ENCODE measurements at regions not wholly inside any gene's neighbourhood (a gene's known extent, or its start where the extent isn't known, plus 50 kb on each side); places are given as distances from the start of the nearest gene placed in this dataset.

- no peak for DNase-seq (ENCODE audit: low read depth in 4 of 4, low spot score in 1 of 4)
Measured at GRCh38 chr15:38646716-38647115, 82.1 kb upstream of the RASGRP1 start.

GRCh38 chr15:38647683-38648082, 83.1 kb upstream of the RASGRP1 start:
- DNase-seq (ENCODE audit: low read depth in 4 of 4, low spot score in 1 of 4) = no peak

- DNase-seq (ENCODE audit: low read depth in 4 of 4, low spot score in 1 of 4) = no peak
Measured at GRCh38 chr15:38648121-38648843, 83.7 kb upstream of the RASGRP1 start.

GRCh38 chr15:38650384-38650783, 85.8 kb upstream of the RASGRP1 start:
- DNase-seq (ENCODE audit: low read depth in 4 of 4, low spot score in 1 of 4) = no peak

GRCh38 chr15:38650936-38651327, 86.3 kb upstream of the RASGRP1 start:
- no peak for DNase-seq (ENCODE audit: low read depth in 4 of 4, low spot score in 1 of 4)

- DNase-seq (ENCODE audit: low read depth in 4 of 4, low spot score in 1 of 4) = no peak
Measured at GRCh38 chr15:38651328-38652038, 86.9 kb upstream of the RASGRP1 start.

- no peak for DNase-seq (ENCODE audit: low read depth in 4 of 4, low spot score in 1 of 4)
Measured at GRCh38 chr15:38652183-38652794, 87.7 kb upstream of the RASGRP1 start.

- DNase-seq (ENCODE audit: low read depth in 4 of 4, low spot score in 1 of 4) = no peak
Measured at GRCh38 chr15:38652998-38653397, 88.4 kb upstream of the RASGRP1 start.

- no peak for DNase-seq (ENCODE audit: low read depth in 4 of 4, low spot score in 1 of 4)
Measured at GRCh38 chr15:38658431-38658830, 93.8 kb upstream of the RASGRP1 start.

- no peak for DNase-seq (ENCODE audit: low read depth in 4 of 4, low spot score in 1 of 4)
Measured at GRCh38 chr15:38660738-38661137, 96.1 kb upstream of the RASGRP1 start.

GRCh38 chr15:38662033-38662802, 97.6 kb upstream of the RASGRP1 start:
- DNase-seq (ENCODE audit: low read depth in 4 of 4, low spot score in 1 of 4) = no peak

- no peak for DNase-seq (ENCODE audit: low read depth in 4 of 4, low spot score in 1 of 4)
Measured at GRCh38 chr15:38662805-38663204, 98.2 kb upstream of the RASGRP1 start.

- no peak for DNase-seq (ENCODE audit: low read depth in 4 of 4, low spot score in 1 of 4)
Measured at GRCh38 chr15:38665586-38666305, 101.1 kb upstream of the RASGRP1 start.

- no peak for DNase-seq (ENCODE audit: low read depth in 4 of 4, low spot score in 1 of 4)
Measured at GRCh38 chr15:38666865-38667510, 102.4 kb upstream of the RASGRP1 start.

- DNase-seq (ENCODE audit: low read depth in 4 of 4, low spot score in 1 of 4) = no peak
Measured at GRCh38 chr15:38667890-38668850, 103.6 kb upstream of the RASGRP1 start.

GRCh38 chr15:38668898-38669391, 104.3 kb upstream of the RASGRP1 start:
- DNase-seq (ENCODE audit: low read depth in 4 of 4, low spot score in 1 of 4) = no peak

GRCh38 chr15:38670128-38671005, 105.8 kb upstream of the RASGRP1 start:
- DNase-seq (ENCODE audit: low read depth in 4 of 4, low spot score in 1 of 4) = no peak

- DNase-seq (ENCODE audit: low read depth in 4 of 4, low spot score in 1 of 4) = no peak
Measured at GRCh38 chr15:38671006-38671387, 106.4 kb upstream of the RASGRP1 start.

All from stimulated activated CD4-positive, alpha-beta T cell treated with anti-CD3 and anti-CD28 coated beads, Interleukin-1b, Interleukin-23, amount 100 ng/mL, for 24 hours (primary cell).